Activated CD4-positive, CD25-positive, alpha-beta regulatory T cell treated with anti-CD3 and anti-CD28 coated beads, Interleukin-2, amount 50 U/mL, for 72 hours (primary cell): ENCODE measurements at regions not wholly inside any gene's neighbourhood (a gene's known extent, or its start where the extent isn't known, plus 50 kb on each side); places are given as distances from the start of the nearest gene placed in this dataset.

ENCODE experiments used
- DNase-seq: peaks from one replicate; pipeline ENCODE4 v3.0.0; 2021

- DNase-seq = no peak
These were observed 115.7 kb downstream of the RFLNA start for GRCh38 chr12:124410354-124411175.

GRCh38 chr12:124408822-124409517 lies 114.1 kb downstream of the RFLNA start:
- no peak for DNase-seq

- no peak for DNase-seq
These were observed 112.2 kb downstream of the RFLNA start for GRCh38 chr12:124407074-124407473.

GRCh38 chr12:124406043-124406442 lies 111.2 kb downstream of the RFLNA start:
- no peak for DNase-seq

- DNase-seq = no peak
These were observed 110.7 kb downstream of the RFLNA start for GRCh38 chr12:124405592-124405991.

GRCh38 chr12:124405151-124405550 lies 110.3 kb downstream of the RFLNA start:
- DNase-seq = no peak

GRCh38 chr12:124404162-124404784 lies 109.4 kb downstream of the RFLNA start:
- no peak for DNase-seq

GRCh38 chr12:124403273-124403672 lies 108.4 kb downstream of the RFLNA start:
- no peak for DNase-seq

- DNase-seq = no peak
These were observed 107.6 kb downstream of the RFLNA start for GRCh38 chr12:124402248-124403066.

- no peak for DNase-seq
These were observed 106.9 kb downstream of the RFLNA start for GRCh38 chr12:124401704-124402221.

GRCh38 chr12:124400124-124400523 lies 105.2 kb downstream of the RFLNA start:
- no peak for DNase-seq

GRCh38 chr12:124399622-124400021 lies 104.7 kb downstream of the RFLNA start:
- peak; percentile 44 for DNase-seq

GRCh38 chr12:124398578-124399227 lies 103.8 kb downstream of the RFLNA start:
- no peak for DNase-seq

- DNase-seq = no peak
These were observed 103.1 kb downstream of the RFLNA start for GRCh38 chr12:124397807-124398577.

GRCh38 chr12:124397399-124397679 lies 102.4 kb downstream of the RFLNA start:
- DNase-seq = no peak

- no peak for DNase-seq
These were observed 101.9 kb downstream of the RFLNA start for GRCh38 chr12:124396544-124397398.

GRCh38 chr12:124395986-124396385 lies 101.1 kb downstream of the RFLNA start:
- DNase-seq = no peak

- no peak for DNase-seq
These were observed 100.4 kb downstream of the RFLNA start for GRCh38 chr12:124395284-124395752.

- DNase-seq = no peak
These were observed 99.7 kb downstream of the RFLNA start for GRCh38 chr12:124394462-124395128.

GRCh38 chr12:124393831-124394230 lies 98.9 kb downstream of the RFLNA start:
- no peak for DNase-seq
